Lung (tissue), 11 donors: ENCODE measurements at regions not wholly inside any gene's neighbourhood (a gene's known extent, or its start where the extent isn't known, plus 50 kb on each side); places are given as distances from the start of the nearest gene placed in this dataset.

Source experiments
- ATAC-seq: fragments of 200-7000 bp; cut with Tn5 transposase; one replicate; pipeline ENCODE4 v1.9.1; 2020; ENCODE audit warnings: moderate number of reproducible peaks; ENCODE audit not compliant: insufficient read depth, low FRiP score
- DNase-seq, 3 donors: peaks; one replicate each; pipeline ENCODE4 v3.0.0-alpha.2; 2013 to 2017
- H3K27ac ChIP-seq, 2 donors: one replicate each; pipeline ENCODE4 v1.5.1; 2013; ENCODE audit warnings: mild to moderate bottlenecking in 2 of 2, moderate library complexity in 2 of 2, control low read depth in 1 of 2, inconsistent platforms in 1 of 2, low read depth in 1 of 2, low read length in 1 of 2
- H3K27me3 ChIP-seq, 3 donors: one replicate each; pipeline ENCODE4 v1.5.1; 2013; ENCODE audit warnings: low read length in 2 of 3; ENCODE audit not compliant: control insufficient read depth in 3 of 3, insufficient read depth in 3 of 3
- H3K36me3 ChIP-seq, 4 donors: one replicate each; pipeline ENCODE4 v1.5.1; 2013; ENCODE audit warnings: low read length in 4 of 4, mild to moderate bottlenecking in 1 of 4, moderate library complexity in 1 of 4; ENCODE audit not compliant: control insufficient read depth in 4 of 4, insufficient read depth in 4 of 4
- H3K4me1 ChIP-seq, 5 donors: one replicate each; pipeline ENCODE4 v1.5.1; 2013; ENCODE audit warnings: low read length in 5 of 5, mild to moderate bottlenecking in 2 of 5, moderate library complexity in 1 of 5; ENCODE audit not compliant: control insufficient read depth in 5 of 5, insufficient read depth in 5 of 5
- H3K4me3 ChIP-seq: one replicate; pipeline ENCODE4 v1.5.1; 2013; ENCODE audit warnings: mild to moderate bottlenecking, control low read depth, moderate library complexity
- H3K9ac ChIP-seq, 2 donors: one replicate each; pipeline ENCODE4 v1.5.1; 2013; ENCODE audit warnings: low read length in 2 of 2, control low read depth in 1 of 2; ENCODE audit not compliant: insufficient read depth in 1 of 2
- H3K9me3 ChIP-seq, 4 donors: one replicate each; pipeline ENCODE4 v1.5.1; 2013; ENCODE audit warnings: low read length in 3 of 4, mild to moderate bottlenecking in 1 of 4, moderate library complexity in 1 of 4; ENCODE audit not compliant: control insufficient read depth in 4 of 4, insufficient read depth in 3 of 4
- CTCF ChIP-seq: IDR thresholded peaks from 2 replicates; pipeline ENCODE4 v1.5.1; 2012; ENCODE audit warnings: mild to moderate bottlenecking; ENCODE audit errors: control extremely low read depth, extremely low read depth
- WGBS, 2 donors: extraction: QIAGEN DNeasy Blood & Tissue Kit; methylation state at CpG; one replicate each; pipeline ENCODE4 v1.1.7; 2013; 5-methylcytosine and 5-hydroxymethylcytosine counted together
- donor health status: control.
- donor health status: control.
- donor health status: Bipolar disorder and iron deficiency.
- donor health status: healthy.
- donor health status: DM: yes; HTN: yes; CAD: no.

GRCh38 chr15:72961346-72961745 is 90.9 kb upstream of the NEO1 start:
- no peak for TF ChIP-seq CTCF
- no peak overlapping the region for H3K4me3 ChIP-seq
- no peak for ATAC-seq
- H3K9me3 ChIP-seq: peaks cover 0 to 9% (median 1%) of the 10 kb centered on the region in 4 donors
- WGBS, 2 donors: 79 to 89% methylated on average over 3 of the region's 3 CpGs
- H3K9ac ChIP-seq: no peak overlapping the region
- H3K27ac ChIP-seq: no peak overlapping the region
- peaks cover 0 to 5% (median 0%) of the 10 kb centered on the region in 5 donors for H3K4me1 ChIP-seq
- no peaks in the 10 kb centered on the region for H3K36me3 ChIP-seq
- DNase-seq: peak in 2 of 3 donors; percentile 28 to 52
- H3K27me3 ChIP-seq: no peaks in the 10 kb centered on the region

- DNase-seq (no peak), ATAC-seq (no peak)
- WGBS, 2 donors: 71 to 84% methylated on average over 3 of the region's 3 CpGs
These were observed 93.6 kb upstream of the NEO1 start for GRCh38 chr15:72958634-72959033.

GRCh38 chr15:72953306-72953705 is 99.0 kb upstream of the NEO1 start:
- no peak overlapping the region for H3K27ac ChIP-seq
- DNase-seq: no peak
- H3K9me3 ChIP-seq: no peaks in the 10 kb centered on the region
- WGBS, 2 donors: 94 to 98% methylated on average over 6 of the region's 6 CpGs
- H3K9ac ChIP-seq: no peak overlapping the region
- no peak for ATAC-seq
- no peak overlapping the region for H3K4me3 ChIP-seq
- no peaks in the 10 kb centered on the region for H3K4me1 ChIP-seq
- no peaks in the 10 kb centered on the region for H3K36me3 ChIP-seq
- TF ChIP-seq CTCF: no peak
- H3K27me3 ChIP-seq: no peaks in the 10 kb centered on the region

More at GRCh38 chr15:72958634-72959033, 93.6 kb upstream of the NEO1 start:
- Histone ChIP-seq H3K9ac (no peak overlapping the region), H3K9me3 (peaks cover 0 to 9% (median 1%) of the 10 kb centered on the region in 4 donors), H3K27ac (no peak overlapping the region), H3K27me3 (no peaks in the 10 kb centered on the region), H3K4me3 (no peak overlapping the region), H3K36me3 (no peaks in the 10 kb centered on the region), H3K4me1 (peaks cover 0 to 5% (median 0%) of the 10 kb centered on the region in 5 donors)
- no peak for TF ChIP-seq CTCF

- TF ChIP-seq CTCF: no peak
- Histone ChIP-seq H3K9me3 (peaks cover 0 to 3% (median 1%) of the 10 kb centered on the region in 4 donors), H3K27ac (no peak overlapping the region), H3K4me1 (no peaks in the 10 kb centered on the region), H3K4me3 (no peak overlapping the region), H3K27me3 (no peaks in the 10 kb centered on the region), H3K9ac (no peak overlapping the region), H3K36me3 (no peaks in the 10 kb centered on the region)
- ATAC-seq: no peak
- no peak for DNase-seq
- WGBS, 2 donors: 69 to 78% methylated on average over 1 of the region's 1 CpG
These were observed 100.1 kb upstream of the NEO1 start for GRCh38 chr15:72952151-72952550.
